Jurkat, Clone E6-1 (cell line): ENCODE measurements at regions not wholly inside any gene's neighbourhood (a gene's known extent, or its start where the extent isn't known, plus 50 kb on each side); places are given as distances from the start of the nearest gene placed in this dataset.
"Not testable (repeated sequence)": the region's sequence is repeated elsewhere in the genome, so short reads cannot be mapped to it uniquely, and the experiment has no call there.

Source experiments
- DNase-seq: peaks from one replicate; pipeline ENCODE4 v3.0.0-alpha.2; 2011; ENCODE audit warnings: low read depth, low spot score
- H3K4me3 ChIP-seq: 2 replicates; pipeline ENCODE4 v1.5.1; 2011; ENCODE audit warnings: mild to moderate bottlenecking, low read length, control low read depth, moderate library complexity

DNA sequence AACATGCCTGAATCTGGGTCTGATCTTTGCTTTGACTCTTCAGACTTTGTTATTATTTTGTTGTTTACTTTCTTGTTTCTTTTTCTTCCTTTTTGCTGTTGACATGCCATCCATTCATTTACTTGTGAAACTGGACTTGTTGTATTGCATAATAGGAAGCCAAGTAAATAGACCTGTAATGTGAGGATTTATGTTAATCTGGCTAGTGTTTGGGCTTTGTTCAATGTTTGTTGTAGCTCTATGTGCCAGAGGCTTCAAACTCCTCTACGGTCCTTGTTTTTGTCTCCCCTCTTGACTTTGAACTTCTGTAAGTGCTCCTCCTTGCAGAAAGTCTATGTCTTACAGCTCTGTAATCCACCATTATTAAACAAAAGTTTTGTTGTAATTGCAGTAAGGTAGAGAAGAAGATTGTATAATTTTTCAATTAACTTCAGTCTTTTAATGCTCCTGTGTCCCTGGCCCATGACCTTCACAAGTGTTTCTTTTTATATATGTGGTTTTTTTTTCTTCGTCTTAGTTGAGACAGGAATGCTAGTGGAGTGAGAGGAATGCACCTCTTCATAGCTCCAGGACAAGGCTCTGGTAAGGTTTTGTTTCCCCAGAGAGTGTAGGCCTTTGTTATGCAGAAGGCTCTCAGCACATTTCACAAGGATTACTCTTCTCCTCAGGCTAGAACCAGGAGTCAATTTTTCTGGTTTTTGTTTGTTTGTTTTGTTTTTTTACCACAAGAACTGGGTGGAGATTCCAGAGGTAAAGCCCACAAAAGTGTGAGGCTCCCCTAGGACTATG lies 1061.8 kb upstream of the CITED2 start:
- no peak for DNase-seq
- no peak overlapping the region for H3K4me3 ChIP-seq

DNA sequence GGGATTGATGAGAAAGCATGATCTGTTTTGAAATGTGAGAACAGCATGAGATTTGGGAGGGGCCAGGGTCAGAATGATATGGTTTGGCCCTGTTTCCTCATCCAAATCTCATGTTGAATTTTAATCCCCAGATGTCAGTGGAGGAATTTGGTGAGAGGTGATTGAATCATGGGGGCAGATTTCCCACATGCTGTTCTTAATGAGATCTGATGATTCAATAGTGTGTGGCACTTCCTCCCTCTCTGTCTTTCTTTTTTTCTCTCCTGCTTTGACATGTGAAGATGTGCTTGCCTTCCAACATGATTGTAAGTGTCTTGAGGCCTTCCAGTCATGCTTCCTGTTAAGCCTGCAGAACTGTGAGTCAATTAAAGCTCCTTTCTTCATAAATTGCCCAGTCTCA lies 1060.3 kb upstream of the CITED2 start:
- no peak for DNase-seq
- no peak overlapping the region for H3K4me3 ChIP-seq

DNA sequence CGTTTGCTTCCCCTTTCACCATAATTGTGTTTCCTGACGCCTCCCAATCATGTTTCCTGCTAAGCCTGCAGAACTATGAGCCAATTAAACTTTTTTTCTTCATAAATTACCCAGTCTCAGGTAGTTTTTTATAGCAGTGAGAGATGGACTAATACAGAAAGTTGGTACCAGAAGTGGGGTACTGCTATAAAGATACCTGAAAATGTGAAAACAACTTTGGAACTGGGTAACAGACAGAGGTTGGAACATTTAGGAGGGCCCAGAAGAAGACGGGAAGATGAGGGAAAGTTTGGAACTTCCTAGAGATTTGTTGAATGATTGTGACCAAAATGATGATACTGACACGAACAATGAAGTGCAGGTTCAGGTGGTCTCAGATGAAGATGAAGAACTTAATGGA lies 1058.6 kb upstream of the CITED2 start:
- no peak for DNase-seq
- H3K4me3 ChIP-seq: no peak overlapping the region

DNA sequence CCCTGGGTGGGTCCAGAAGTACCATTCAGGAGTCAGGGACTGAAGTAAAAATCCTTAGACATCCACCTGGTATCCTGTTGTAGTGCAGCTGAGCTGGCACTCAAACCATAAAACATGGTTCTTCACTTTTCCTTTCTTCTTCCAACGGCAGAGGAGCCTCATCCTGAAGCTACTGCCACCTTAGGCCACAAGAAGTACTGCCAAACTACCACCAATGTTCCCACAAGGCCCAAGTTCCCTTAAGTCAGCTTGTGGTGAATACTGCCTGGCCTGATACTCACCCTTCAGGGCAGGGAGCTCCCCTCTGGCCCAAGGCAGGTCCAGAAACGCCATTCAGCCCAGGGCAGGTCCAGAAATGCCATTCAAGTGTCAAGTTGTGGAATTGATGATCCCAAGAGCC lies 1053.4 kb upstream of the CITED2 start:
- no peak overlapping the region for H3K4me3 ChIP-seq
- DNase-seq: peak; percentile 3

DNA sequence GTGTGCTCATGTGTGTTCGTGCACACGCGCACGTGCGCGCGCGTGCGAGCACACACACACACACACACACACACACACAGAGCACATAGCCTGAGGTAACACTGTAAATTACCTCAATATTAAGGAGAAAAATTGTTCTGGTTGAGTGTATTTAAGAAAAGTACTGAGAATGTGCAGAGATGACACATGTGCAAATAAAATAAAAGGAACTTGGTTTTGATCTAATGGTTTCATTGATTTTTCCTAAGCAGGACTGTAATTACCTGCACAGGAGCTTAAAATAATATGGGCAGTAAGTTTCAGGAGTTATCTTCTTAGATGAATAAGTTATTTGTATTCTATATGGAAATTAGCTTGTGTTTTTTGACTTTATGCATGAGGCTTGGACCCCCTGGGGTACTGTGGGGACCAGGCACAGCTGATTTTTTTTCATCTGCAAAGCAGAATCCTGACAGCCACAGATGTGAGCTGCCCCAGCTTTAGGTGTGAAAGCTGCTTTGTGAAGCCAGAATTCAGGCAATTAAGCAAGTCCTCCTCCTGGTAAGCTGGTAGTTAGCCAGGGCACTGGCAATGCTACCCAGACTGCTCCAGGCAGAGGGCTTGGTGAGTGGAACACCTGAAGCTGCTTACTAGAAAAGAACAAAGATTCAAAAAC lies 1040.6 kb upstream of the CITED2 start:
- no peak overlapping the region for H3K4me3 ChIP-seq
- no peak for DNase-seq

DNA sequence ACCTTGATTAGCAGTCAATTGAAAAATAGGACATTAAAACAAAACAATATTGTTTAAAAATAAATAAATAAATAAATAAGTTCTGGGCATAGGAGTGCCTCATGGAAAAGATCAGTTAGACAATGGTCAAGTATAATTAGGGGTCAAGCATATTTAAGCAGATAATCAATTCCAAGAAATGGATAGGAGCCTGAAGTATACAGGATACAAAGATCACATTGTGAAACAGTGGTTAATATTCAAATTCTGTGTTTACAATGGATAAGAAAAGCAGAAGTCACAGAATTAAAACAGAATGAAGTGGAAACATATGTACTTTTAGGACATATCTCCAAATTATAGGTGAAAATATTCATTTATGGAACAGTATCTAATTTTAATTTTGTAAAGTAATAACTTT lies 1028.6 kb upstream of the CITED2 start:
- no peak for DNase-seq
- no peak overlapping the region for H3K4me3 ChIP-seq

DNA sequence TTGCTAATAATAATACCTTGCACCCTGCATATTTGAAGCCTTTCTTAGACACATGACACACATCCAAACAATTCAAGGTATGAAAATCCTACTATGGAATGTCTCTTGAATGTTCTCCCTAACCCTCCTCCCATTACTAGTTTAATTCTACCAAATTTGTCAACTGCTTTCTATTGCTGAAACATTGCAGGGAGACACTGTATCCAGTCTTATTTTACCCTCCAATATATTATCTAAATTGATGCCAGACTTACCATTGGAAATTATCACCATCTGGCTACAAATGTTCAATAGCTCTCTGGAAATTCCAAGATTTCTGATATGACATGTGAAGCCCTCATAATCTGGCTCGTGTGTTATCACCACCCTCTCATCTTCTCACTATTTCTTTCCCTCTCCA lies 1027.3 kb upstream of the CITED2 start:
- no peak overlapping the region for H3K4me3 ChIP-seq
- DNase-seq: no peak

DNA sequence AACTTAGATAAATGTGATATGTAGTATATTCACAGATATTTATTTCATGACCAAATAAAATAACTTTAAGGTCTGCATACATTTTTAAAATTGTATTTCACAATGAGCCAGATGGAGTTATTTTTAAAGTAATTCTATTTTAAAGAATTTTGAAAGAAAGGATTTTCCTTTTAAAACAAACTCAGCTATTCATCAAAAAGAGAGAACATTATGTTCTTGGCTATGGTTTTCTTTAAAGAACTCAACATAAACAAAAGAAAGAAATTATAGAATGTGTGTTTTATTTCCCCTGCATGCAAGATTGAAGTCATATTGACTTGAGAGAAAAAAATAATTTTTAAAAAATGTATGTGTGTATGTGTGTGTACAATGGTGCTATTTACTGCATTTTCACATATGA lies 1023.6 kb upstream of the CITED2 start:
- no peak for DNase-seq
- no peak overlapping the region for H3K4me3 ChIP-seq

DNA sequence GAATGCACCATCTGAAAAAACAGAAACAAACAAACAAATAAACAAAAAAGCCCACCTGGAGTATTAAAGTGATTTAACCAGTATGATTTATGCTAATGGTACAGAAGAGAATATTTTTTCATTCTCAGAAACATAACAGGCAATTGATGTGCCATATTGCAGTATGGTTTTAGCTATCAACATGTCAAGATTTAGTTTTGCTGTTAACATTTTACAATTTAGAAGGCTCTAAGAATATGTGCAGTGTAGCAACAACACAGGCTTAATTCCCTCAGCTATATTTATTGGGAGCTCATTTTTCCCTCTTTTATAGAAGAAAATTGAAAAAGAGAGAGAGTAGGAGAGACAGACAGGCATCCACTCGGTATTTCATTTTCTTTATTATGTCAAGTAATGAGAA lies 1022.7 kb upstream of the CITED2 start:
- H3K4me3 ChIP-seq: no peak overlapping the region
- no peak for DNase-seq

DNA sequence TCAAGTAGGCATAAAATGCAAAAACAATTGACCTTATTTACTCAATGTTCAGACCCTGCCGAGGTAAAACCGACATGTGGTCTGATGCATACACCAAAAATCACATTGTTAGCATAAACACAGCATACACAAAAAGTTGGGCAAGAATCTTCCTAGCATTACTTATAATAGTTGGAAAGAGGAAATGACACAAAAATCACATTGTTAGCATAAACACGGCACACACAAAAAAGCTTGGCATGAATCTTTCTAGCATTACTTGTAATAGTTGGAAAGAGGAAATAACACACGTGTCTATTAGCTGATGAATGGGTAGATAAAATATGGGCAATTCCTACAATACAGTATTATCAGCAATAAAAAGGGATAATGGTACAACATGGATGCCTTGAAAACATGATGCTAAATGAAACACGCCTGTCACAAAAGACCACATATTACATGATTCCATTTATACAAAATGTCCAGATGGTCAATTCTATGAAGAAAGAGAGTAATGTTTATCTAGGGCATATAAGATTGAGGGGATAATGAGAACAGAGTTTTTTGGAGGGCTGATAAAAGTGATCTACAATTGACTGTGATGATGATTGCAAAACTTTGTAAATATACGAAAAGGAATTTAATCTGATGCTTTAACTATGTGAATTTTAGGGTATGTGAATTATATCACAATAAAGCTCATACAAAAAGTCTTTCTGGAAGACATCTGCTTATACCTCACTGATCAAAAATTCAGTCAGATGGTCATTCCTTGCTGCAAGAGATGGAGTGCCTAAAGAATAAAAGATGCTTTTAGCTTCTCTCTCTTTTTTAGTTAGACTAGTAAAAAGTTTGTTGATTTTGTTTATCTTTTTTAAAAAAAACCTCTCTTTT lies 1019.5 kb upstream of the CITED2 start:
- DNase-seq: no peak
- no peak overlapping the region for H3K4me3 ChIP-seq

DNA sequence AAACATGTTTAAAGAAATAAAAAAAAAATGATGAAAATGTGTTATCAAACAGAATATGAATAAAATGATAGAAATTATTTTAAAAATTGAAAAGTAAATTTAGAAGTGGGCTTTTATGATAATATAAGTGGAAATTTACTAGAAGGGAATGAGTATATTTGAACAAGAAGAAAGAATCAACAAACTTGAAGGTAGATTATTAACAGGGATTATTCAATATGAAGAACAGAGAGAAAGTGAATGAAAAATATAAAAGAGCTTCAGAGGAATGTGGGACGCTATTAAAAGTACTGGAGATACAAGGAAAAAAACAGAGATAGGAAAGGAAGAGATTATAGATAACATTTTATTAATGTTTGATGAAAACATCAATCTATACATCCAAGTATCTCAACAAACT lies 1014.4 kb upstream of the CITED2 start:
- no peak overlapping the region for H3K4me3 ChIP-seq
- DNase-seq: no peak

DNA sequence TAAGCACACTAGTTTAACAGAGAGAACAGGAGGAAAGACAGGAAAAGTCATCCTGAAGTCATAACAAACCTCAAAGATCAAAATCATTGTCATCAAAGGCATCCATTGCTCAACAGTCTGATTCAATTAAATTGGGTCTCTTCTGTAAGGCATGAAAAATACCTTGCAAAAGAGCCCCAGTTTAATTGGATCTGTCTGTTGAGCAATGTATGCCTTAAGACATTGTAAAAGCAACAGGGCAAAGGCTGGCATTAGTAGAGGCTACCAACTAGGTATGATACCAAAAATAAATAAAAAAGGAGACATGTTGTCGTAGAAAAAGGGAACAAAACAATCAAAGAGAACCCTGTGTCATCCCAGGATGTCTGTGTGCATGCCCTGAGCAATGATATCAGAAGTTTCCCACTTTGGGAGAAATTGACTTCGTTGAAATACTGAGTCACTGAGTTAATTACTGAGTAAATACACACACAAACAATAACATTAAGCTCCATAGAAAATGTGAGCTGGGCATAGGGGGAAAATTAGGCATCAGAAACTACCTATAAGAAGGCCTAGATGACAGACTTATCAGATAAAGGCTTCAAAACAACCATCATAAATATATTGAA lies 1013.8 kb upstream of the CITED2 start:
- no peak for DNase-seq
- H3K4me3 ChIP-seq: no peak overlapping the region

DNA sequence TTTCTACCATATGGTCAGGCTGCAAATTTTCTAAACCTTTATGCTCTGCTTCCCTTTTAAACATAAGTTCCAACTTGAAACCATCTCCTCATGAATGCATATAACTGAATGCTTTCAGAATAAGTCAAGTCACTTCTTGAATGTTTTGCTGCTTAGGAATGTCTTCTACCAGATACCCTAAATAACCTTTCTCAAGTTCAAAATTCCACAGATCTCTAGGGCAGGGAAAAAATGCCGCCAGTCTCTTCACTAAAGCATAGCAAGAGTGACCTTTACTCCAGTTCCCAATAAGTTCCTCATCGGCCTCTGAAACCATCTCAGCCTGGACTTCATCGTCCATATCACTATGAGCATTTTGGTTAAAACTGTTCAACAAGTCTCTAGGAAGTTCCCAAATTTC lies 1011.2 kb upstream of the CITED2 start:
- no peak overlapping the region for H3K4me3 ChIP-seq
- DNase-seq: no peak

DNA sequence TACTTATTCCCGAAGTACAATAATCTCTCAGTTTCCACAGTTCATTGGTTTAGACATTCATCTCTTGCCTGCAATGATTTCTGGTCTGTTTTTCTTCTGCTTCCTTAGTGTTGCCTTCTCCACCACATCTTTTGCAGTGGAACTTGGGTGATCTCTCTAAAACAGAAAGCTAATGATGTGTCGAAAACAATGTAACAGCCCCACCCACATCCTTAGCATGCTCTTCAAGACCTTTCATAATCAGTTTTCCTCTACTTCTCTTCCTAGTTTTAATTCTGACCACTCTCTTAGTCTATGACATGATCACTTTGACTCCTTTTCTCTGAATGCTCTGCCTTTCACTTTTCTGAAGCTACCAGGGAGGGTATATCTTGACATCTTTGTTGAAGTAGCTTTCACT lies 1007.9 kb upstream of the CITED2 start:
- DNase-seq: no peak
- H3K4me3 ChIP-seq: no peak overlapping the region

DNA sequence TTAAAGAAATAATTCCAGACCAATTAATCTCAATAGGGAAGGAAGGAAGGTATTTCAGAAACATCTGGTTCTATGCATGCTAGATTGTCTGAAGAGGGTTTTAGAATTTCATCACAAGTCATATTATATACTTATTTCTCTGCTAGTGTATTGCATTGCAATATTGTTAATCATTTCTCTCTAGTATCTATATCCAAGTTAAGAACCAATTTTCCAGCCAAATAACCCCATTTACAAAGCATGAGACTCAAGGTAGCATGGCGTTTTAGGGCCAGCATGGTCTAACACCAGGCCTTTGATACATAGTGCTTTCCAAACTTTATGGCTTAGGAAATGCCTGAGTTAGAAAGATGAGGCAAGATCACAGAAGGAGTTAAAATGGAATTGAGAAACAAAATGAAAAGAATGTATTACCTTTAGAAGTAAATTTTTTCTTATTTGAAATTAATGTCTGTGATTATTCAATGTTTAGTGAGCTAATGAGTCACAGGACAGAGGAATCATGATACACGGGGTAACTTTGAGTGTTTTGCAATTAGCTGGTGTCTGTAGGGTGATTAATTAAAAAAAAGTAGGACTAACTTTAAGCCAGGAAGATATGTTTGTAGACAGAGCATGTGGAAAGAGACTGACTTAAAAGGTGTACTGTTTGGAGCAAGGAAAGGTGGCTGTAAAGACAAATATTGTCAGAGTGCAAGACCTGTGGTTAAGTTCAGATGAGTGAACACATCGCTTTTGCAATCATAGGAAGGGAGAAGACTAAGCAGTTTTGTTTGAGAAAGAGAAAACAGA lies 1006.2 kb upstream of the CITED2 start:
- DNase-seq: no peak
- no peak overlapping the region for H3K4me3 ChIP-seq

DNA sequence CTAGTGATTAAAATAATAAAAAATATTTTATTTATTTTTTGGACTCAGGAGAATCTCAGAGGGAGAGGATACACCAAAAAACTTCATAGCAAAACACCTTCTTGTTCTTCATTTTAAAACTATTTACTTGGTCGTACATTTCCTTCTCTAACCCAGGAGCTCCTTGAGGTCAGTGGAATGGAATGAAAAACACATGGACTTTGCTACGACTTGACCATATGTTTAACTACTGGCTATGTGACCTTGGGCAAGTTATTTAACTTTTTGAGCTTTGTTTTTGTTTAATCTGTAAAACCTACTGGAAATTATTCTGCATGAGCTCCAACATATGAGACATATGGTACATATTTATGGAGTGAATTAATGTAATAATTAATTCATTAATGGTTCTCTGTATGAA lies 1005.5 kb upstream of the CITED2 start:
- DNase-seq: no peak
- no peak overlapping the region for H3K4me3 ChIP-seq

DNA sequence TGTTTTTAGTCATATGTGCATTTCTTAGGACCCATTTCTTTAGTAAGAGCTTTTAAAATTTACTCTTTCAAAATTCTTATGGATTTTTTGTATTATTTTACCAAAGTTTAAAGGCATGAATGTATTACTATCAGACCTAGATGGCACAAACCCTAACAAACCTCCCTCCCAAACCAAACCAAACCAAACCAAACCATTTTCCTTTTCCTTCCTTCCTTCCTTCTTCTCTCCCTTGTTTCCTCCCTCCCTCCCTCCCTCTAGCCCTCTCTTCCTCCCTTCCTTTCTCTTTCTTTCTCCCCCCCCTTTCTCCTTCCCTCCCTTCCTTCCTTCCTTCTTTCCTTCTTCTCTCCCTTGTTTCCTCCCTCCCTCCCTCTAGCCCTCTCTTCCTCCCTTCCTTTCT lies 1001.8 kb upstream of the CITED2 start:
- no peak overlapping the region for H3K4me3 ChIP-seq
- DNase-seq: no peak

DNA sequence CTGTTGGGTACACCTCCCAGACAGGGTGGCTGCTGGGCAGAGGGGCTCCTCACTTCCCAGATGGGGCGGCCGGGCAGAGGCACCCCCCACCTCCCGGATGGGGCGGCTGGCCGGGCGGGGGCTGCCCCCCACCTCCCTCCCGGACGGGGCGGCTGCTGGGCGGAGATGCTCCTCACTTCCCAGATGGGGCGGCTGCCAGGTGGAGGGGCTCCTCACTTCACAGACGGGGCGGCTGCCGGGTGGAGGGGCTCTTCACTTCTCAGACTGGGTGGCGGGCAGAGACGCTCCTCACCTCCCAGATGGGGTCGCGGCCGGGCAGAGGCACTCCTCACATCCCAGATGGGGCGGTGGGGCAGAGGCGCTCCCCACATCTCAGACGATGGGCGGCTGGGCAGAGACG lies 999.3 kb upstream of the CITED2 start:
- DNase-seq, H3K4me3 ChIP-seq: not testable (repeated sequence)

DNA sequence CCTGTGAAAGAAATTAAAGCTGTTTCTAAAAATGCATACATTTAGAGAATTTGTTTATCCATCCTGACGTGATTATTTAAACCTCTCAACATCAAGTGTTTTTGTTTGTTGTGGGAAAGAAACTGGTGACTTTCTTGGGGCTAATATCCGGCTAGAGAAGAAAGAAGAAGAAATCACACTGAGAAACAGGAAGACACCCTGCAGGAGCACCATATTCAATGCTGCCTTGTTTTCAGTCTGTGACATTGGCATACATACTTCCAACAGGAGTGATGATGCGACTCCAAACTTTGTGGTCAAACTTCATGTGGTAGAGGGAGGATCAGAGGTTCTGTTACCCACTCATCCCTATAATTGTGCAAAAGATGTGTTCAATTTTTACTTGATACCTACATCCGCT lies 997.6 kb upstream of the CITED2 start:
- no peak overlapping the region for H3K4me3 ChIP-seq
- no peak for DNase-seq
